ENCODE measurements at regions not wholly inside any gene's neighbourhood (a gene's known extent, or its start where the extent isn't known, plus 50 kb on each side); places are given as distances from the start of the nearest gene placed in this dataset.

DNA sequence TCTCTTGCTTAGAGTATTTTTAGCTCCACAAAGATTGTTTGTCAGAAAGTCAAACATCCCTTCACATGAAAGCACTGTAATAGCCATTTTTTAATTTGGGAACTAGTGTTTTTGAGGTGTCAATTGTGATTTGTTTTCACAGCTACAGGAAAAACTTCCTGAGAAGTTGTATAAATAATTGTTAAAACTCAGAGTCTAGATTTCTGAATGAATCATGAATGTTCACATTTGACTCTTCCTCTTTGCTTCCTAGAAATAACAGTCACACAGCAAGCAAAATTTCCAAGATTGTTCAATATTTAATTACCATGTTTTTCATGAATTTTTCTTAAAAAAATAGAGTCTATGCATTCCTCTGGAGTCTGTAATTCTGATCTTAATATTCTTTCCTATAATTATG lies 156.9 kb upstream of the SLC7A11 start:
- Mint-ChIP-seq H3K27me3 (ENCODE audit: low read depth, poor library complexity) (no peaks in the 10 kb centered on the region), H3K36me3 (ENCODE audit: low read depth) (no peaks in the 10 kb centered on the region), H3K9me3 (no peaks in the 10 kb centered on the region), H3K27ac (no peak overlapping the region), H3K4me3 (no peak overlapping the region), H3K4me1 (peaks cover 17% of the 10 kb centered on the region)
- no peak for DNase-seq
- TF ChIP-seq, protein P1, sequence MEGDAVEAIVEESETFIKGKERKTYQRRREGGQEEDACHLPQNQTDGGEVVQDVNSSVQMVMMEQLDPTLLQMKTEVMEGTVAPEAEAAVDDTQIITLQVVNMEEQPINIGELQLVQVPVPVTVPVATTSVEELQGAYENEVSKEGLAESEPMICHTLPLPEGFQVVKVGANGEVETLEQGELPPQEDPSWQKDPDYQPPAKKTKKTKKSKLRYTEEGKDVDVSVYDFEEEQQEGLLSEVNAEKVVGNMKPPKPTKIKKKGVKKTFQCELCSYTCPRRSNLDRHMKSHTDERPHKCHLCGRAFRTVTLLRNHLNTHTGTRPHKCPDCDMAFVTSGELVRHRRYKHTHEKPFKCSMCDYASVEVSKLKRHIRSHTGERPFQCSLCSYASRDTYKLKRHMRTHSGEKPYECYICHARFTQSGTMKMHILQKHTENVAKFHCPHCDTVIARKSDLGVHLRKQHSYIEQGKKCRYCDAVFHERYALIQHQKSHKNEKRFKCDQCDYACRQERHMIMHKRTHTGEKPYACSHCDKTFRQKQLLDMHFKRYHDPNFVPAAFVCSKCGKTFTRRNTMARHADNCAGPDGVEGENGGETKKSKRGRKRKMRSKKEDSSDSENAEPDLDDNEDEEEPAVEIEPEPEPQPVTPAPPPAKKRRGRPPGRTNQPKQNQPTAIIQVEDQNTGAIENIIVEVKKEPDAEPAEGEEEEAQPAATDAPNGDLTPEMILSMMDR (IDR thresholded peaks at IDR 0.05), result no peak

DNA sequence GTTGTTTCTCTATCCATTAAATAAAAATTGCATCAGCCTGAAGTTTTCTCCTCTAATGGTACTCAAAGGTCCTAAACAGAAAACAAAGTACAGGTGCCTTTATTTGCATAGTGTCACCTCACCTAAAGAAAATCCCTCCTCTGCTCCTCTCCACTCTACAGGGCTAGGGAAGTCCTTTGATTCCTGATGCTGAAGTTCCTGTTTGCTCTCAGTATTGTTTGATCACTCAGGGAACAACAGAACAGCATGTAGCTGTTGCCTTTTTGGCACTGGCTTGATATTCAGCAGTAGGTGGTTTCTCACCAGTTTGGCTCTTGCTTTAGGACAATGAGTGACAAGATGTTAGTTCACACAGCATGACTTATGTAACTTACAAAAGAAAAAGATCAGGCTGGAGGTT lies 156.2 kb upstream of the SLC7A11 start:
- no peak overlapping the region for H3K4me3 Mint-ChIP-seq
- no peaks in the 10 kb centered on the region for H3K9me3 Mint-ChIP-seq
- H3K27ac Mint-ChIP-seq, result no peak overlapping the region
- TF ChIP-seq, protein P1 (IDR thresholded peaks at IDR 0.05), result no peak
- no peaks in the 10 kb centered on the region for H3K36me3 Mint-ChIP-seq (ENCODE audit: low read depth)
- no peaks in the 10 kb centered on the region for H3K27me3 Mint-ChIP-seq (ENCODE audit: low read depth, poor library complexity)
- DNase-seq, result no peak
- H3K4me1 Mint-ChIP-seq, result peaks cover 17% of the 10 kb centered on the region

DNA sequence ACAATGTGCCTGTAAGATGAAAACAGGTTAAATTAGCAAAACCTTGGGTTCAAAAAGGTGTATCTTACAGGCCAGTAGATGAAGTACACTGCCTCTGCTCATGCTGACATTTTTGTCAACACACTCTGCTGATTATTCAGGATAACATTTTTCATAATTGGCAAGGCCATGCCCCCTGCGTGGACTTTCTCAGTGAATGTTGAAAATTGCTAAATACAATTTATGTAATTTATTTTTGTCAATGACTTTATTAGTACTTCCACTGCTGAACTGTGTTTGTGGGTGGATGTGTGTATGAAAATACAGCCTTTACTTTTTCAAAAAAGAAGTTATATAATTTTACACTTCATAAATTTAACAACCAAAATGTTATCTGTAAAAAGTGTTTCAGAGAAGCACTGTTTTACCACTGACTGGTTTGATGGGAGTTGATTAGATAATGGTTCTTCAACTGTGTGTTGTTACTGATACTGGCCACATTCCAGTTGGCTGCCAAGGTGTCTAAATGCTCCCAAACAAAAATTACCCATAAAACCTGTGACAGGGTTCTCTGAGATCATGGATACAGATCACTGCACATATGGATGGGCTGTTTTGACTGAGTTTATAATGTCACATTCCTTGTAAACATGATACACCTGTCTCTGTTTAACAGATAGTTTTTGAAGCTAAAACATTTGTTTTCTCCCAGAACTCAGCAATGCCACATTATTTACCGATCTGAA lies 151.9 kb upstream of the SLC7A11 start:
- no peaks in the 10 kb centered on the region for H3K27me3 Mint-ChIP-seq (ENCODE audit: low read depth, poor library complexity)
- no peaks in the 10 kb centered on the region for H3K9me3 Mint-ChIP-seq
- TF ChIP-seq, protein P1 (IDR thresholded peaks at IDR 0.05), result no peak
- H3K36me3 Mint-ChIP-seq (ENCODE audit: low read depth), result no peaks in the 10 kb centered on the region
- no peak overlapping the region for H3K4me3 Mint-ChIP-seq
- H3K27ac Mint-ChIP-seq, result no peak overlapping the region
- DNase-seq, result no peak
- H3K4me1 Mint-ChIP-seq, result peaks cover 10% of the 10 kb centered on the region

- Mint-ChIP-seq H3K36me3 (ENCODE audit: low read depth) (no peaks in the 10 kb centered on the region), H3K4me1 (peaks cover 10% of the 10 kb centered on the region), H3K27ac (peak overlapping the region; percentile 14), H3K27me3 (ENCODE audit: low read depth, poor library complexity) (no peaks in the 10 kb centered on the region), H3K4me3 (no peak overlapping the region), H3K9me3 (no peaks in the 10 kb centered on the region)
- DNase-seq, result no peak
- TF ChIP-seq, protein P1 (IDR thresholded peaks at IDR 0.05), result no peak
Measured at GRCh38 chr4:138392751-138393308, 150.7 kb upstream of the SLC7A11 start.

GRCh38 chr4:138389976-138390685 lies 148.0 kb upstream of the SLC7A11 start:
- H3K27ac Mint-ChIP-seq, result no peak overlapping the region
- peaks cover 10% of the 10 kb centered on the region for H3K4me1 Mint-ChIP-seq
- H3K4me3 Mint-ChIP-seq, result no peak overlapping the region
- no peaks in the 10 kb centered on the region for H3K9me3 Mint-ChIP-seq
- H3K36me3 Mint-ChIP-seq (ENCODE audit: low read depth), result no peaks in the 10 kb centered on the region
- peaks cover 3% of the 10 kb centered on the region for H3K27me3 Mint-ChIP-seq (ENCODE audit: low read depth, poor library complexity)
- no peak for DNase-seq
- TF ChIP-seq, protein P1 (IDR thresholded peaks at IDR 0.05), result no peak

Data from nephron progenitor cell (in vitro differentiated cells).